ENCODE measurements at regions not wholly inside any gene's neighbourhood (a gene's known extent, or its start where the extent isn't known, plus 50 kb on each side); places are given as distances from the start of the nearest gene placed in this dataset.

DNA sequence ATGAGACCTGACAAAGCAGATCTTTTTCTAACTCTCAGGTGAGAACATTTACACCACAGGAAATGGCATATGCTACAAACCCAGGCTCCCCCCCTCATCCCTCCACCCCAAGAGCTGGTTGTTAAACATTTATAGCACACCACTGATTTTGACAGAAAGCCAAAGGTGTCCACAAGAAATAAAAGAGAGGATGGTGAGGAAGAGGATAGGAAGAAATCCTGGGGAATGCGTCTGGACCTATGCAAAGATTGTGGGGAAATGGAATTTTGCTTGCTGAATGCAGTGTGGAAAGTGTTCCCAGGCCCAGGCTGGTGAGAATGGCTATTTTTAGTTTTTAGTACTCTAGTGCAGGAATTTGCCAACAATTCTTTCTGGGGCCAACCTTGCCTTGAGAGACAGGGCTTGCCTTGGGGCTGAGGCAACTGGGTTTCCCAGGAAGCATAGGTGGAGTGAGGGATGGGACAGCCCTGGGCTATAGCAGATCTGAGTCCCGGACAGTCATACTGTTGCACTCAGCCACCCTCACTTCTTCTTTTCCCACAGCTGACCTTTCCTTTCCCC, 163.9 kb downstream of the ADAMTS15 start:
- Histone ChIP-seq H3K36me3 (no peaks in the 10 kb centered on the region), H3K9ac (no peak overlapping the region), H3K27ac (no peak overlapping the region), H3K4me1 (peaks cover 0 to 61% (median 7%) of the 10 kb centered on the region in 10 experiments; a peak in 10 of 20 replicates), H3K27me3 (no peaks in the 10 kb centered on the region), H3K4me3 (no peak overlapping the region), H4K20me1 (no peaks in the 10 kb centered on the region), H3K9me3 (replicated peaks in 1 of 11) (no peaks in the 10 kb centered on the region), H3K4me2 (peak overlapping the region in 2 of 11 experiments; percentile 58 to 69; a peak in 4 of 22 replicates)
- no peak for TF ChIP-seq Cebpa-rat (IDR thresholded peaks at IDR 0.05)

DNA sequence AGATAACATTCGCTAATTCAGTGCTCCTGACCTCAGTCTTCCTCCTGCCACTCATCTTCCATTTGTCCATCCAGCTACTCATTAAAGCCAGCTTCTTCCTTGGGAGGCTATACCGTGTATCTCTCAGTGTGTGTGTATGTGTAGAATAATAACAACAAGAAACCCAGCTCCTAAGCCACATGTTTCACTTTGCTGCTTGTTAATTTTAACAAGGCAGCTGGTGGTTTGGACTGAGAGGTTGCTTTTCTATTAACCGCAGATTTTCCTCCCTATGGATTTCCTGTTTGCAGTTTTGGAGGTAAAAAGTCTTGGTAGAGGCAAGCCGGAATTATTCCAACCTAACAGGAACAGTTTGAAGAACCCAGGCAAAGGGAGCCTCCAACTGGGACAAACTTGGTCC, 165.0 kb downstream of the ADAMTS15 start:
- H3K4me1 ChIP-seq = peaks cover 0 to 70% (median 7%) of the 10 kb centered on the region in 10 experiments; a peak in 10 of 20 replicates
- H3K4me2 ChIP-seq = peak overlapping the region in 2 of 11 experiments; percentile 58 to 69; a peak in 4 of 22 replicates
- no peak for TF ChIP-seq Cebpa-rat (IDR thresholded peaks at IDR 0.05)
- H3K27ac ChIP-seq = no peak overlapping the region
- H3K9me3 ChIP-seq (replicated peaks in 1 of 11) = 0 out of 22 replicates have a peak, but pooled peaks cover 0 to 2% (median 0%) of the 10 kb centered on the region in 11 experiments
- H4K20me1 ChIP-seq = no peaks in the 10 kb centered on the region
- no peaks in the 10 kb centered on the region for H3K27me3 ChIP-seq
- H3K4me3 ChIP-seq = no peak overlapping the region
- no peaks in the 10 kb centered on the region for H3K36me3 ChIP-seq
- no peak overlapping the region for H3K9ac ChIP-seq

DNA sequence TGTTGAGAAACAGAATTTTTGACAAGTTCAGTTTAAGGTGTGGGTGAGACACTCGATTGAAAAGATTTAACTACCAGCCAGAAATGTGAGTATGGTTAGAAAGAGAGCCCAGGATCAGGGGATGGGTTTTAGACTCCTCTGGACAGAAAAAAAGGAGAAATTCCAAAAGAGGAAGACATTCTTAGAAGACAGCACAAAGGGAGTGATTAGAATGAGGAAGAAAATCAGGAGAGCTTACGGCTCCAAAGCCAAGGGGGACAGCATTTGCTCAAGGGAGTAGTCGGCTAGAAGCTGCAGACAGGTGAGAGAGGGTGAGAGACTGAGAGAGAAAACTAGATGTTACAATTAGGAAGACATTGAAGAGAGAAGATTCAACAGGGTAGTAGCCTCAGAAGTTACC, 166.1 kb downstream of the ADAMTS15 start:
- Histone ChIP-seq H3K36me3 (no peaks in the 10 kb centered on the region), H3K27ac (0 out of 22 replicates have a peak overlapping the region, but pooled peaks of 1 of the 11 experiments have one; percentile 6), H3K4me2 (peak overlapping the region in 2 of 11 experiments; percentile 58 to 69; a peak in 4 of 22 replicates), H3K9me3 (replicated peaks in 1 of 11) (0 out of 22 replicates have a peak, but pooled peaks cover 0 to 3% (median 0%) of the 10 kb centered on the region in 11 experiments), H4K20me1 (no peaks in the 10 kb centered on the region), H3K9ac (no peak overlapping the region), H3K27me3 (no peaks in the 10 kb centered on the region), H3K4me3 (no peak overlapping the region), H3K4me1 (peaks cover 0 to 70% (median 7%) of the 10 kb centered on the region in 10 experiments; a peak in 10 of 20 replicates)
- no peak for TF ChIP-seq Cebpa-rat (IDR thresholded peaks at IDR 0.05)

DNA sequence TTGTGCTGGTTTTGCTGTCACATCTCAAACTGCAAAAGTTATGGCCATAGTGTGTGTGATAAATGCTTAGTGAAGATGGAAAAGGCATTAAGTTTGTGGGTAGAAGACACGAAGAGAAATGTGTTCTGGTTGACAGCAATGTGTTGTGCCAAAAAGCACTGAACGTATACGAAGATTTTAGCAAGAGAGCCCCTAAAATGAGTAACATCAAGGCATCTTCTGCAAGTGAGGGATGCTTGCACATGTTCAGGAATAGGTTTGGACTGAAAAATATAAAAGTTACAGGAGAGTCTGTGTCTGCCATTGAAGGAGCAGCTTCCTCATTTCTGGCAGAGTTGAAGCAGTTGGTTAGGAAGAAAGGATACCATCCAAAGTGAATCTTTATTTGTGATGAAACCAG, 167.1 kb downstream of the ADAMTS15 start:
- H3K4me1 ChIP-seq = peaks cover 0 to 70% (median 5%) of the 10 kb centered on the region in 10 experiments; a peak in 10 of 20 replicates
- no peak overlapping the region for H3K27ac ChIP-seq
- H3K4me2 ChIP-seq = peak overlapping the region in 2 of 11 experiments; percentile 58 to 69; a peak in 4 of 22 replicates
- H3K9ac ChIP-seq = no peak overlapping the region
- no peaks in the 10 kb centered on the region for H3K36me3 ChIP-seq
- H4K20me1 ChIP-seq = no peaks in the 10 kb centered on the region
- no peaks in the 10 kb centered on the region for H3K27me3 ChIP-seq
- 0 out of 22 replicates have a peak, but pooled peaks cover 0 to 3% (median 0%) of the 10 kb centered on the region in 11 experiments for H3K9me3 ChIP-seq (replicated peaks in 1 of 11)
- no peak for TF ChIP-seq Cebpa-rat (IDR thresholded peaks at IDR 0.05)
- H3K4me3 ChIP-seq = no peak overlapping the region

DNA sequence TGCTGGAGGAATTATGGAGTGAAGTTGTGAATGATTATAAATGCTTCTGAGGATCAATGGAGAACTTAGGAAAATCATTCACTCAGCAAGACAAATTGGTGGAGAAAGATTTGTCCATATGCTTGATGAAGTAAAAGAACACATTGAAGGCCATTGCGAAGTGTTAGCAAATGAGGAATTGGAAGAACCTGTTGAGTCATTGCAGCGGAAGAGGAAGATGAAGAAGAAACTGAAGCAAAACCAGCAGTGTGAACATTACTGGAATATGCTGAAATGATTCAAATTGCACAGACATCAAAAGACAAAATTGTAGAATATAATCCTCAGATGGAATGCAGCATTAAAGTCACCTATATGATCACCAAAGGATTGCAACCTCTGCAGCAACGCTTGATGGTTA, 168.1 kb downstream of the ADAMTS15 start:
- Histone ChIP-seq H4K20me1 (no peaks in the 10 kb centered on the region), H3K9ac (no peak overlapping the region), H3K9me3 (replicated peaks in 1 of 11) (0 out of 22 replicates have a peak, but pooled peaks cover 0 to 3% (median 0%) of the 10 kb centered on the region in 11 experiments), H3K4me3 (no peak overlapping the region), H3K36me3 (no peaks in the 10 kb centered on the region), H3K27ac (peak overlapping the region in 3 of 11 experiments; percentile 2 to 54 (median 3); a peak in 3 of 22 replicates), H3K4me1 (peaks cover 0 to 68% (median 0%) of the 10 kb centered on the region in 10 experiments; a peak in 6 of 20 replicates), H3K27me3 (no peaks in the 10 kb centered on the region), H3K4me2 (peak overlapping the region in 3 of 11 experiments; percentile 35 to 69 (median 58); a peak in 6 of 22 replicates)
- no peak for TF ChIP-seq Cebpa-rat (IDR thresholded peaks at IDR 0.05)

DNA sequence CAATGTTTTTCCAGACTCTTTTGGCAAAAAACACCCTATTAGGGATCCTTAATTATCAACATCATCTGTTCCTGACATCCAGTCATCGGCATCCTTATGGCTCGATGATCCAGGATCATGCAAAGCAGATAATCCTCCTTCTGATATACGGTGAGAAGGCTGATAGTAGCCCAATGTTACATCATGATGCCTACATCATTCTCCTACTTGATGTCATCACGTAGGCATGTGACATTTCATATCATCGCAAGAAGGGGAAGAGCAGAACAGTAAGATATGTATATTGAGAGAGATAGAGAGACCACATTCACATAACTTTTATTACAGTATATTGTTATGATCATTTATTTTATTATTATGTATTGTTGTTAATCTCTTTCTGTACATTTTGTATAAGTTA, 168.6 kb downstream of the ADAMTS15 start:
- Histone ChIP-seq H3K27ac (peak overlapping the region in 3 of 11 experiments; percentile 2 to 54 (median 3); a peak in 3 of 22 replicates), H4K20me1 (no peaks in the 10 kb centered on the region), H3K4me2 (peak overlapping the region in 3 of 11 experiments; percentile 35 to 69 (median 58); a peak in 6 of 22 replicates), H3K4me3 (no peak overlapping the region), H3K36me3 (no peaks in the 10 kb centered on the region), H3K4me1 (peaks cover 0 to 64% (median 0%) of the 10 kb centered on the region in 10 experiments; a peak in 6 of 20 replicates), H3K27me3 (no peaks in the 10 kb centered on the region), H3K9me3 (replicated peaks in 1 of 11) (0 out of 22 replicates have a peak, but pooled peaks cover 0 to 3% (median 0%) of the 10 kb centered on the region in 11 experiments), H3K9ac (no peak overlapping the region)
- no peak for TF ChIP-seq Cebpa-rat (IDR thresholded peaks at IDR 0.05)

DNA sequence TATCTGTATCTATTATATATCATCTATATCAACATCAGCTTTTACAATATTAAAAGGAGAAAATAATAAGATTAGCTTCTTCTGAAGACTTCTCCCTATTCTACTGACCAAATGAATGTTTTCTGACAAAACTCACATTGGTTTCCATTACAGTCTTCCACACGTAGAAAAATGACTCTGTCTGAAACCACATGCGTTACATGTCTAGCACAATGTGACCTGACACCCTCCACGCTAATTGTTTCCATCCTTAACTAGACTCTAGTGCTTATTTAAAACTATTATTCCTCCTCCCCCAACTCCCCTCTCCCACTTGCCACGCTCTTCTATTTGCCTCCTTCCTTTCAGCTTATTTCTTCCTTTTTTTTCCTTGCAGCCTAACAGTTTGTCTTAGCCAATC, 172.1 kb downstream of the ADAMTS15 start:
- Histone ChIP-seq H4K20me1 (no peaks in the 10 kb centered on the region), H3K27ac (no peak overlapping the region), H3K9me3 (replicated peaks in 1 of 11) (0 out of 22 replicates have a peak, but pooled peaks cover 0 to 3% (median 0%) of the 10 kb centered on the region in 11 experiments), H3K4me1 (peaks cover 0 to 28% (median 0%) of the 10 kb centered on the region in 10 experiments; a peak in 6 of 20 replicates), H3K4me2 (no peak overlapping the region), H3K36me3 (no peaks in the 10 kb centered on the region), H3K27me3 (no peaks in the 10 kb centered on the region), H3K4me3 (no peak overlapping the region), H3K9ac (no peak overlapping the region)
- TF ChIP-seq Cebpa-rat (IDR thresholded peaks at IDR 0.05) = no peak

DNA sequence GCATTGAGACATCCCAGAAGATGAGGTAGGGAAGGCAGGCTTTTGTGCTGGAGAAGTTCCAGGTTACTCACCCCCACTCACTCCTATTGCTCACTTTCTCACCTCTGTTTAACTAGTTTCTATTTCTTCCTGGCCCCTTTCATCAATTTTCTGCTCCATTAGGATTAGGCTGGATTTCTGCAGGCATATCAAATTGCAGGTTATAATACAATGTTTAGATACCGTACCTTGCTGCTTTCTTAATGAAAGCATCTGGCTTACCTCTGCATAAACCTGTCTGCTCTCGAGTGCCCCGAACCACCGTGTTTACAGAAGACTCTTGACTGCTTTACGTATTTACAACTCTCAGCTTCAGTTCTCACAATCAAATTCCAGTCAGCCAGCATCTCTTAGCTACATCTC, 173.7 kb downstream of the ADAMTS15 start:
- no peak for TF ChIP-seq Cebpa-rat (IDR thresholded peaks at IDR 0.05)
- H3K9ac ChIP-seq = no peak overlapping the region
- 0 out of 22 replicates have a peak, but pooled peaks cover 0 to 3% (median 0%) of the 10 kb centered on the region in 11 experiments for H3K9me3 ChIP-seq (replicated peaks in 1 of 11)
- no peak overlapping the region for H3K4me3 ChIP-seq
- H3K27ac ChIP-seq = no peak overlapping the region
- H3K36me3 ChIP-seq = no peaks in the 10 kb centered on the region
- no peak overlapping the region for H3K4me2 ChIP-seq
- H3K4me1 ChIP-seq = peaks cover 0 to 12% (median 0%) of the 10 kb centered on the region in 10 experiments; a peak in 4 of 20 replicates
- H4K20me1 ChIP-seq = no peaks in the 10 kb centered on the region
- no peaks in the 10 kb centered on the region for H3K27me3 ChIP-seq
